Mesothelial cell of epicardium (in vitro differentiated cells): ENCODE measurements at regions not wholly inside any gene's neighbourhood (a gene's known extent, or its start where the extent isn't known, plus 50 kb on each side); places are given as distances from the start of the nearest gene placed in this dataset.
"Not testable (repeated sequence)": the region's sequence is repeated elsewhere in the genome, so short reads cannot be mapped to it uniquely, and the experiment has no call there.

Source experiments
- DNase-seq, 2 experiments: peaks; one replicate each; pipeline ENCODE4 v3.0.0; 2021; ENCODE audit warnings: low spot score in 2 of 2; ENCODE audit not compliant: unreplicated experiment in 2 of 2
- H3K27ac Mint-ChIP-seq: 2 replicates; pipeline ENCODE4 v1.8.0; 2021; ENCODE audit warnings: mixed read lengths
- H3K27me3 Mint-ChIP-seq: 2 replicates; pipeline ENCODE4 v1.8.0; 2021; ENCODE audit warnings: low read depth, mixed read lengths
- H3K36me3 Mint-ChIP-seq: 2 replicates; pipeline ENCODE4 v1.8.0; 2021; ENCODE audit warnings: mixed read lengths
- H3K4me1 Mint-ChIP-seq: 2 replicates; pipeline ENCODE4 v1.8.0; 2021; ENCODE audit warnings: mixed read lengths
- H3K4me3 Mint-ChIP-seq: 2 replicates; pipeline ENCODE4 v1.8.0; 2021; ENCODE audit warnings: mild to moderate bottlenecking, moderate library complexity, mixed read lengths
- H3K9me3 Mint-ChIP-seq: 2 replicates; pipeline ENCODE4 v1.8.0; 2021; ENCODE audit warnings: mixed read lengths
- TF ChIP-seq, protein P1 (sequence below): fragments of 200-600 bp; sonication (generic); IDR thresholded peaks from one replicate; pipeline ENCODE4 v1.5.0; 2021; ENCODE audit warnings: antibody characterized with exemption; ENCODE audit not compliant: unreplicated experiment

DNA sequence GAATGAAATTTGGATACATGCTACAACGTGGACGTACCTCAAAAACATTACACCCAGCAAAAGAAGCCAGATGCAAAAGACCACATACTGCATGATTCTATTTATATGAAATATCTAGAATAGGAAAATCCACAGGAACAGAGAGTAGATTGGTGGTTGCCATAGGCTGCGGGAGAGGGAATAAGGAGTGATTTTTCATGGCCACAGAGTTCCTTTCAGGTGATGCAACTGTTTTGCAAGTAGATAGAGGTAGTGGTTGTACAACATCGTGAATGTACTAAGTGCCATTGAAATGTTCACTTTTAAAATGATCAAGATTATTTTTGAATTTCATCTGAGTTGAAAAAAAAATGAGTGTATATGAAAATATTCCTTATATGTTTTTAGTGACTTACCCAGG lies 115.3 kb upstream of the RUNX1 start:
- TF ChIP-seq, protein P1, sequence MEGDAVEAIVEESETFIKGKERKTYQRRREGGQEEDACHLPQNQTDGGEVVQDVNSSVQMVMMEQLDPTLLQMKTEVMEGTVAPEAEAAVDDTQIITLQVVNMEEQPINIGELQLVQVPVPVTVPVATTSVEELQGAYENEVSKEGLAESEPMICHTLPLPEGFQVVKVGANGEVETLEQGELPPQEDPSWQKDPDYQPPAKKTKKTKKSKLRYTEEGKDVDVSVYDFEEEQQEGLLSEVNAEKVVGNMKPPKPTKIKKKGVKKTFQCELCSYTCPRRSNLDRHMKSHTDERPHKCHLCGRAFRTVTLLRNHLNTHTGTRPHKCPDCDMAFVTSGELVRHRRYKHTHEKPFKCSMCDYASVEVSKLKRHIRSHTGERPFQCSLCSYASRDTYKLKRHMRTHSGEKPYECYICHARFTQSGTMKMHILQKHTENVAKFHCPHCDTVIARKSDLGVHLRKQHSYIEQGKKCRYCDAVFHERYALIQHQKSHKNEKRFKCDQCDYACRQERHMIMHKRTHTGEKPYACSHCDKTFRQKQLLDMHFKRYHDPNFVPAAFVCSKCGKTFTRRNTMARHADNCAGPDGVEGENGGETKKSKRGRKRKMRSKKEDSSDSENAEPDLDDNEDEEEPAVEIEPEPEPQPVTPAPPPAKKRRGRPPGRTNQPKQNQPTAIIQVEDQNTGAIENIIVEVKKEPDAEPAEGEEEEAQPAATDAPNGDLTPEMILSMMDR, result no peak
- Mint-ChIP-seq H3K4me1 (no peaks in the 10 kb centered on the region), H3K9me3 (peaks cover 18% of the 10 kb centered on the region), H3K27me3 (no peaks in the 10 kb centered on the region), H3K4me3 (no peak overlapping the region), H3K27ac (no peak overlapping the region), H3K36me3 (no peaks in the 10 kb centered on the region)
- DNase-seq, result no peak

DNA sequence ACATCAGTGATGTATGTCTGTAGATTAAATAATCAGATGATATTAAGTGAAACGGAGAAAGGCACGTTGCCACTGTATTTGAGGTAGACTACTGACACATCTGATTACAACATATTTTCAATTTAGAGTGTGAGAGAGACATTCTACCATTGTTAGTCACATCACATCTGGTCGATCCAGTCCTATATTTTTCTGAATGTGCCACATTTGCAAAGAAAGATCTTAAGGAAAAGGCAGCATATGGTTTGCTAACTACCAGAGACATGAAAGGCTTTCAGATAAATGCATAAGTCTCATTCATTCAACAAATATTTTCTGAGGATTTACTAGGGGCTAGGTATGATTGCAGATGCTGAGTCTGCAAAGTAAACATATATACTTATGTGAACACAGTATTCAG lies 114.3 kb upstream of the RUNX1 start:
- Mint-ChIP-seq H3K27ac (no peak overlapping the region), H3K4me3 (no peak overlapping the region), H3K9me3 (peaks cover 24% of the 10 kb centered on the region), H3K4me1 (no peaks in the 10 kb centered on the region), H3K27me3 (no peaks in the 10 kb centered on the region), H3K36me3 (no peaks in the 10 kb centered on the region)
- TF ChIP-seq, protein P1, result no peak
- no peak for DNase-seq

DNA sequence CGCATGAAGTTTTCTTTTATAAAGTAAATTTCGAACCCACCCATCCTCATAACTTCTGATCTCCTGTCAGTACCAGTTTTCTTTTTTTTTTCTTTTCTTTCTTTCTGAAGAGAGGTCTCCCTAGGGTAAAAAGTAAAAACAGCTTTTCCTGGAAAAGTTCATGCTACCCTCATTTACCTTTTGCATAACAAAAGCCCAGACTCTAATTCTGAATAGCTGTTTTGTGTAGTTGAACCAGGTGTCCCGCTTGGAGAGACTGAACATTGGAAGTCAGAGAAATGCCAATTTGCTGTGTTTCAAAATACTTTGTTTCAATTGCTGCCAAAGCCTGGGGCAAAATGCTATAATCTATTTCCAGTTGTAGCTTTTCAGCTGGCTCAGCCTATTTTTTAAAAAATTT lies 113.7 kb upstream of the RUNX1 start:
- no peaks in the 10 kb centered on the region for H3K4me1 Mint-ChIP-seq
- TF ChIP-seq, protein P1, result no peak
- DNase-seq, result no peak
- H3K4me3 Mint-ChIP-seq, result no peak overlapping the region
- no peaks in the 10 kb centered on the region for H3K36me3 Mint-ChIP-seq
- peaks cover 27% of the 10 kb centered on the region for H3K9me3 Mint-ChIP-seq
- no peaks in the 10 kb centered on the region for H3K27me3 Mint-ChIP-seq
- H3K27ac Mint-ChIP-seq, result no peak overlapping the region

DNA sequence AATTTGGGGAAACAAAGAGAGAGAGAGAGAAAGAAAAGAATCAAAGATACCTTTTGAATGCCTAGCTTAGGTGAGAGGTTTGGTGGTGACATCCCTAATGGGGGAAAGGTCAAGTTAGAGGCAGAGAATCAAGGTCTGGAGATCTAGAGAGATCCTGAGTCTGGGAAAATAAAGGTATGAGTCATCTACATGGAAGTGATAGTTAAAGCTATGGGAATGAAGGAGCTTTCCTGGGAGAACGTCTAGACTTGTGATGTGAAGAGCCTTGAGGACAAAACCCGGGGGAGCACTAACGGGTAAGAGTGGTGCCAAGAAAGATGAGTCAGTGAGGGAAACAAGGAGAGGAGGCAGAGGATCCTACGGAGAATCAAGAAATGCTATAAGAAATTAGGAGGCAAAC lies 110.8 kb upstream of the RUNX1 start:
- H3K27me3 Mint-ChIP-seq, result no peaks in the 10 kb centered on the region
- no peaks in the 10 kb centered on the region for H3K4me1 Mint-ChIP-seq

DNA sequence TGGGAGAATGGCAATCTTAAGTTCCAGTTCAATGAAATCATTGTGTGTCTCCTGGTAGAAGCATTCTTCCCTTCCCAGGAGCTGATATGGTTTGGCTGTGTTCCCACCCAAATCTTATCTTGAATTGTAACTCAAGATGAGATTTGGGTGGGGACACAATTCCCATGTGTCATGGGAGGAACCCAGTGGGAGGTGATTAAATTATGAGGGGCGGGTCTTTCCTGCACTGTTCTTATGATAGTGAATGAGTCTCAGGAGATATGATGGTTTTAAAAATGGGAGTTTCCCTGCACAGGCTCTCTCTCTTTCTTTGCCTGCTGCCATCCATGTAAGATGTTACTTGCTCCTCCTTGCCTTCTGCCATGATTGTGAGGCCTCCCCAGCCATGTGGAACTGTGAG lies 108.3 kb upstream of the RUNX1 start:
- H3K27me3 Mint-ChIP-seq, H3K4me3 Mint-ChIP-seq, H3K4me1 Mint-ChIP-seq, H3K27ac Mint-ChIP-seq, DNase-seq, H3K36me3 Mint-ChIP-seq: not testable (repeated sequence)
- H3K9me3 Mint-ChIP-seq, result peaks cover 32% of the 10 kb centered on the region

More for the DNA sequence above, 110.8 kb upstream of the RUNX1 start:
- H3K27ac Mint-ChIP-seq, result no peak overlapping the region
- DNase-seq, result no peak
- H3K4me3 Mint-ChIP-seq, result no peak overlapping the region
- peaks cover 36% of the 10 kb centered on the region for H3K9me3 Mint-ChIP-seq
- no peaks in the 10 kb centered on the region for H3K36me3 Mint-ChIP-seq
- TF ChIP-seq, protein P1, result no peak

DNA sequence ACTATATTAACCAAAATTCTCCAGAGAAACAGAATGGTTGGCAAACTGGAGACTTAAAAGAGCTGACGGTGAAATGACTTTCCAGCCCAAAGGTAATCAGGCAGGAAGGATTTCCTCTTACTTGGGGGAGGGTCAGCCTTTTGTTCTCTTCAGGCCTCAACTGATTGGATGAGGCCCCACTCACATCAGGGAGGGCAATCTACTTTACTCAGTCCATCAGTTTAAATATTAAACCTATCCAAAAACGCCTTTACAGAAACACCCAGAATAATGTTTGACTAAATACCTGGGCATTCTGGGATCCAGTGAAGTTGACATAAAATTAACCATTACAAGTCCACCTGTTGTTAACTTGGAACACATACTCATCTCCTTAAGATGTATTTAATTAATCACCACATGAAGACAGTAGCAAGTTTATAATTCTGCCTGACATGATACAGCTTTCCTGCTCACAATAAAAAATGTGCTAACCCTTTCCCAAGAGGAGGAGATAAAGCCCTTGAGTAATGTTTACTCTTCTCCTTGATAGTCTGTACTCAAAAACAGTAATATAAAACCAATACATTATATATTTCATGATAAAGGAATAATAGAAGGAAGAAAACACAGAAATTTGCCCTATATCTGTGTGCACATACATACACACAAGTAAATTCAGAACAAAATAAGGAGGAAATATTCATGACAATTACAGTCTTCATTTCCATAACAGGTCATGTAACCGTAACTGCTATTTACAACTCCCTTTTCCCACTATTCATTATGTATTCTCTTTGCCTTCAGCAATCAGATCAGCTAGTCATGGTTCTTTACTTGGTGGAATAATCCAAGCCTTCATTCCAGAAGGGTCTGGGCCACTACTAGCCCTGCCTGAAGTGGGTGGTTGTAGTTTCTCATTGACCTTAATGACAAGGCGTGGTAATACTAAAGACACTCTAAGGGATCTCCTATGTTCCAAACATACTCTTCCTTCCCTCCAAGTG lies 107.5 kb upstream of the RUNX1 start:
- TF ChIP-seq, protein P1, result no peak
- H3K9me3 Mint-ChIP-seq, result peaks cover 32% of the 10 kb centered on the region
- no peak overlapping the region for H3K27ac Mint-ChIP-seq
- H3K36me3 Mint-ChIP-seq, result no peaks in the 10 kb centered on the region
- H3K4me3 Mint-ChIP-seq, result no peak overlapping the region
- DNase-seq, result no peak
- peaks cover 6% of the 10 kb centered on the region for H3K4me1 Mint-ChIP-seq
- no peaks in the 10 kb centered on the region for H3K27me3 Mint-ChIP-seq
